Kidney (tissue), 13 donors: ENCODE measurements at regions not wholly inside any gene's neighbourhood (a gene's known extent, or its start where the extent isn't known, plus 50 kb on each side); places are given as distances from the start of the nearest gene placed in this dataset.

Source experiments
- DNase-seq, 5 donors: peaks; one replicate each; pipeline ENCODE4 v3.0.0-alpha.2; 2013 to 2020
- FAIRE-seq: peaks from 2 replicates; lab custom pipeline; 2012; peaks lifted over from hg19 to GRCh38; lab: Jason Lieb, UNC
- H3K27ac ChIP-seq, 2 donors: one replicate each; pipeline ENCODE4 v1.7.0; 2013; ENCODE audit warnings: low read depth in 2 of 2, low read length in 2 of 2, inconsistent platforms in 1 of 2
- H3K27me3 ChIP-seq: one replicate; pipeline ENCODE4 v1.7.1; 2013; ENCODE audit warnings: low read length, inconsistent platforms; ENCODE audit not compliant: control insufficient read depth, insufficient read depth
- H3K36me3 ChIP-seq, 3 donors: one replicate each; pipeline versions ENCODE4 v1.7.0 to v1.7.1; 2013; ENCODE audit warnings: low read length in 3 of 3, control low read depth in 1 of 3, inconsistent platforms in 1 of 3; ENCODE audit not compliant: insufficient read depth in 3 of 3, control insufficient read depth in 2 of 3
- H3K4me1 ChIP-seq, 3 donors: one replicate each; pipeline versions ENCODE4 v1.7.0 to v1.7.1; 2013; ENCODE audit warnings: low read length in 3 of 3, inconsistent platforms in 1 of 3, low read depth in 1 of 3; ENCODE audit not compliant: control insufficient read depth in 2 of 3, insufficient read depth in 2 of 3
- H3K4me3 ChIP-seq, 3 donors: one replicate each; pipeline versions ENCODE4 v1.7.0 to v1.8.1; 2013; ENCODE audit warnings: low read length in 3 of 3, control low read depth in 1 of 3, inconsistent platforms in 1 of 3
- H3K9ac ChIP-seq, 3 donors: one replicate each; pipeline versions ENCODE4 v1.7.0 to v1.7.1; 2013; ENCODE audit warnings: low read length in 3 of 3, control low read depth in 1 of 3, inconsistent platforms in 1 of 3
- H3K9me3 ChIP-seq, 3 donors: one replicate each; pipeline versions ENCODE4 v1.7.0 to v1.7.1; 2013; ENCODE audit warnings: low read length in 3 of 3, control low read depth in 1 of 3, inconsistent platforms in 1 of 3; ENCODE audit not compliant: control insufficient read depth in 2 of 3, insufficient read depth in 1 of 3
- CTCF ChIP-seq: IDR thresholded peaks from 3 replicates; pipeline ENCODE4 v1.5.1; 2012; ENCODE audit warnings: mild to moderate bottlenecking, moderate library complexity, borderline replicate concordance; ENCODE audit not compliant: insufficient read depth; ENCODE audit errors: extremely low read depth
- intact Hi-C: fragments of 100-400 bp; cut with DNase I; formaldehyde crosslinking; loops from one replicate; pipeline ENCODE4 v1.11.1; 2022
- donor health status: control.
- donor health status: control.
- donor health status: control.
- donor health status: control.
- donor health status: control.
- donor health status: DM: yes; HTN: yes; CAD: no.
- donor health status: Normal renal cell carcinoma (clear cell type).

- H3K4me1 ChIP-seq, result no peaks in the 10 kb centered on the region
- H3K36me3 ChIP-seq, result no peaks in the 10 kb centered on the region
- no peaks in the 10 kb centered on the region for H3K9me3 ChIP-seq
- no peak for DNase-seq
- no peak for TF ChIP-seq CTCF
- H3K27ac ChIP-seq, result no peak overlapping the region
- no peak overlapping the region for H3K9ac ChIP-seq
- FAIRE-seq, result no peak
- intact Hi-C loops, result no loop called here
- H3K27me3 ChIP-seq, result no peaks in the 10 kb centered on the region
- H3K4me3 ChIP-seq, result no peak overlapping the region
Measured at GRCh38 chr5:136722581-136722980, 357.2 kb upstream of the TRPC7 start.

- Histone ChIP-seq H3K27ac (no peak overlapping the region), H3K9ac (no peak overlapping the region), H3K27me3 (no peaks in the 10 kb centered on the region), H3K9me3 (no peaks in the 10 kb centered on the region), H3K4me1 (no peaks in the 10 kb centered on the region), H3K4me3 (no peak overlapping the region), H3K36me3 (no peaks in the 10 kb centered on the region)
- DNase-seq (no peak), FAIRE-seq (no peak)
- intact Hi-C loops, result no loop called here
- TF ChIP-seq CTCF, result no peak
Measured at GRCh38 chr5:136722086-136722485, 356.7 kb upstream of the TRPC7 start.

- FAIRE-seq (no peak), DNase-seq (no peak)
- Histone ChIP-seq H3K36me3 (no peaks in the 10 kb centered on the region), H3K9ac (no peak overlapping the region), H3K27ac (no peak overlapping the region), H3K27me3 (no peaks in the 10 kb centered on the region), H3K9me3 (no peaks in the 10 kb centered on the region), H3K4me1 (no peaks in the 10 kb centered on the region), H3K4me3 (no peak overlapping the region)
- intact Hi-C loops, result no loop called here
- TF ChIP-seq CTCF, result no peak
Measured at GRCh38 chr5:136720674-136721073, 355.3 kb upstream of the TRPC7 start.

- Histone ChIP-seq H3K36me3 (no peaks in the 10 kb centered on the region), H3K4me3 (no peak overlapping the region), H3K9me3 (no peaks in the 10 kb centered on the region), H3K9ac (no peak overlapping the region), H3K27ac (no peak overlapping the region), H3K4me1 (no peaks in the 10 kb centered on the region), H3K27me3 (no peaks in the 10 kb centered on the region)
- intact Hi-C loops, result no loop called here
- no peak for FAIRE-seq
- DNase-seq, result no peak
- TF ChIP-seq CTCF, result no peak
Measured at GRCh38 chr5:136717917-136718316, 352.6 kb upstream of the TRPC7 start.
